Skeletal muscle tissue (tissue), 3 donors: ENCODE measurements at regions not wholly inside any gene's neighbourhood (a gene's known extent, or its start where the extent isn't known, plus 50 kb on each side); places are given as distances from the start of the nearest gene placed in this dataset.

ENCODE experiments used
- H3K27ac ChIP-seq: one replicate; pipeline ENCODE4 v1.7.0; 2013; ENCODE audit warnings: mild to moderate bottlenecking, low read depth, low read length, inconsistent platforms
- H3K27me3 ChIP-seq, 3 donors: one replicate each; pipeline ENCODE4 v1.7.0; 2013; ENCODE audit warnings: low read length in 3 of 3; ENCODE audit not compliant: control insufficient read depth in 3 of 3, insufficient read depth in 3 of 3
- H3K36me3 ChIP-seq, 3 donors: one replicate each; pipeline ENCODE4 v1.7.0; 2013; ENCODE audit warnings: low read length in 3 of 3; ENCODE audit not compliant: control insufficient read depth in 3 of 3, insufficient read depth in 3 of 3
- H3K4me1 ChIP-seq, 3 donors: one replicate each; pipeline ENCODE4 v1.7.0; 2013; ENCODE audit warnings: low read length in 3 of 3, mild to moderate bottlenecking in 3 of 3; ENCODE audit not compliant: control insufficient read depth in 3 of 3, insufficient read depth in 3 of 3
- H3K4me3 ChIP-seq, 3 donors: one replicate each; pipeline ENCODE4 v1.7.0; 2013; ENCODE audit warnings: low read length in 3 of 3
- H3K9ac ChIP-seq, 3 donors: one replicate each; pipeline ENCODE4 v1.7.0; 2013; ENCODE audit warnings: low read length in 3 of 3, mild to moderate bottlenecking in 3 of 3, moderate library complexity in 2 of 3, low read depth in 1 of 3
- H3K9me3 ChIP-seq, 3 donors: one replicate each; pipeline ENCODE4 v1.7.0; 2013; ENCODE audit warnings: low read length in 3 of 3; ENCODE audit not compliant: control insufficient read depth in 3 of 3
- donor health status: Osteomylitis.

GRCh38 chr13:58018865-58019264 is 387.3 kb downstream of the PCDH17 start:
- H3K36me3 ChIP-seq: no peaks in the 10 kb centered on the region
- no peak overlapping the region for H3K4me3 ChIP-seq
- no peak overlapping the region for H3K27ac ChIP-seq
- no peaks in the 10 kb centered on the region for H3K27me3 ChIP-seq
- no peaks in the 10 kb centered on the region for H3K4me1 ChIP-seq
- H3K9me3 ChIP-seq: no peaks in the 10 kb centered on the region
- no peak overlapping the region for H3K9ac ChIP-seq

- H3K27me3 ChIP-seq: no peaks in the 10 kb centered on the region
- no peak overlapping the region for H3K27ac ChIP-seq
- no peaks in the 10 kb centered on the region for H3K9me3 ChIP-seq
- H3K36me3 ChIP-seq: no peaks in the 10 kb centered on the region
- no peak overlapping the region for H3K9ac ChIP-seq
- no peak overlapping the region for H3K4me3 ChIP-seq
- H3K4me1 ChIP-seq: no peaks in the 10 kb centered on the region
Measured at GRCh38 chr13:58024103-58024502, 392.6 kb downstream of the PCDH17 start.

GRCh38 chr13:58025821-58026220 is 394.3 kb downstream of the PCDH17 start:
- Histone ChIP-seq H3K4me3 (no peak overlapping the region), H3K27ac (no peak overlapping the region), H3K36me3 (no peaks in the 10 kb centered on the region), H3K9ac (no peak overlapping the region), H3K4me1 (no peaks in the 10 kb centered on the region), H3K9me3 (no peaks in the 10 kb centered on the region), H3K27me3 (no peaks in the 10 kb centered on the region)

GRCh38 chr13:58032676-58033460 is 401.3 kb downstream of the PCDH17 start:
- Histone ChIP-seq H3K4me3 (no peak overlapping the region), H3K27me3 (no peaks in the 10 kb centered on the region), H3K36me3 (no peaks in the 10 kb centered on the region), H3K9me3 (no peaks in the 10 kb centered on the region), H3K9ac (no peak overlapping the region), H3K27ac (no peak overlapping the region), H3K4me1 (no peaks in the 10 kb centered on the region)

GRCh38 chr13:58043971-58044370 is 412.4 kb downstream of the PCDH17 start:
- Histone ChIP-seq H3K9me3 (no peaks in the 10 kb centered on the region), H3K4me3 (no peak overlapping the region), H3K9ac (no peak overlapping the region), H3K27ac (no peak overlapping the region), H3K36me3 (no peaks in the 10 kb centered on the region), H3K4me1 (no peaks in the 10 kb centered on the region), H3K27me3 (no peaks in the 10 kb centered on the region)

- H3K9me3 ChIP-seq: no peaks in the 10 kb centered on the region
- no peak overlapping the region for H3K4me3 ChIP-seq
- H3K36me3 ChIP-seq: no peaks in the 10 kb centered on the region
- H3K27ac ChIP-seq: no peak overlapping the region
- H3K9ac ChIP-seq: no peak overlapping the region
- H3K4me1 ChIP-seq: no peaks in the 10 kb centered on the region
- no peaks in the 10 kb centered on the region for H3K27me3 ChIP-seq
Measured at GRCh38 chr13:58048670-58049069, 417.1 kb downstream of the PCDH17 start.

- no peak overlapping the region for H3K27ac ChIP-seq
- no peak overlapping the region for H3K4me3 ChIP-seq
- H3K27me3 ChIP-seq: no peaks in the 10 kb centered on the region
- H3K4me1 ChIP-seq: no peaks in the 10 kb centered on the region
- no peak overlapping the region for H3K9ac ChIP-seq
- H3K36me3 ChIP-seq: no peaks in the 10 kb centered on the region
- H3K9me3 ChIP-seq: no peaks in the 10 kb centered on the region
Measured at GRCh38 chr13:58051396-58051795, 419.9 kb downstream of the PCDH17 start.

GRCh38 chr13:58051807-58052375 is 420.3 kb downstream of the PCDH17 start:
- Histone ChIP-seq H3K4me3 (no peak overlapping the region), H3K9ac (no peak overlapping the region), H3K9me3 (no peaks in the 10 kb centered on the region), H3K4me1 (no peaks in the 10 kb centered on the region), H3K27me3 (no peaks in the 10 kb centered on the region), H3K36me3 (no peaks in the 10 kb centered on the region), H3K27ac (no peak overlapping the region)

- no peaks in the 10 kb centered on the region for H3K4me1 ChIP-seq
- no peaks in the 10 kb centered on the region for H3K9me3 ChIP-seq
- no peak overlapping the region for H3K27ac ChIP-seq
- H3K36me3 ChIP-seq: no peaks in the 10 kb centered on the region
- H3K27me3 ChIP-seq: no peaks in the 10 kb centered on the region
- H3K4me3 ChIP-seq: no peak overlapping the region
- H3K9ac ChIP-seq: no peak overlapping the region
Measured at GRCh38 chr13:58056426-58056825, 424.9 kb downstream of the PCDH17 start.

GRCh38 chr13:58059624-58060023 is 428.1 kb downstream of the PCDH17 start:
- no peaks in the 10 kb centered on the region for H3K4me1 ChIP-seq
- no peak overlapping the region for H3K4me3 ChIP-seq
- H3K27me3 ChIP-seq: no peaks in the 10 kb centered on the region
- peaks cover 0 to 2% (median 0%) of the 10 kb centered on the region in 3 donors for H3K9me3 ChIP-seq
- H3K36me3 ChIP-seq: no peaks in the 10 kb centered on the region
- no peak overlapping the region for H3K27ac ChIP-seq
- no peak overlapping the region for H3K9ac ChIP-seq
